Fibroblast of peridontal ligament (primary cell): ENCODE measurements at regions not wholly inside any gene's neighbourhood (a gene's known extent, or its start where the extent isn't known, plus 50 kb on each side); places are given as distances from the start of the nearest gene placed in this dataset.
"Not testable (repeated sequence)": the region's sequence is repeated elsewhere in the genome, so short reads cannot be mapped to it uniquely, and the experiment has no call there.

Experiments
- DNase-seq: peaks from one replicate; pipeline ENCODE4 v3.0.0-alpha.2; 2010; ENCODE audit errors: extremely low read depth

DNA sequence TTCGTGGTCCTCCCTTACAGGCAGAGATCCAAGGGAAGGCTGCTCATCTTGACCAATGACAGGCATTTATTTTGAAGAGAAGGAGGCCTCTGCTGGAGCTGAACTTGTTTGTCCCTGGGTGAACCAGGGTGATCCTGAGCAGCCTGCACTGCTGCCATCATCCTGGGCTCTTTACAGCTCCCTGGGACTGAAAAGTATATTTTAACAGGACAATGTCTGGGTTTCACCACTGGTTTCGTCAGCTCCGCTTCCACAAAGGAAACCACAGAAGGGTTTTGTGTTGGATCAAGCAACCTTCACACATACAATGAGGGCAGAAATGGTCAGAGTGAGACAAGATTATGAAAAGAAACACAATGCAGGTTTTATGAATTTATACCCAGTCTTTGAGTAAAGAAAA is 400.7 kb upstream of the TPM1 start:
- DNase-seq = no peak

- DNase-seq = no peak
Observed at GRCh38 chr15:62643572-62643971, 399.0 kb upstream of the TPM1 start.

DNA sequence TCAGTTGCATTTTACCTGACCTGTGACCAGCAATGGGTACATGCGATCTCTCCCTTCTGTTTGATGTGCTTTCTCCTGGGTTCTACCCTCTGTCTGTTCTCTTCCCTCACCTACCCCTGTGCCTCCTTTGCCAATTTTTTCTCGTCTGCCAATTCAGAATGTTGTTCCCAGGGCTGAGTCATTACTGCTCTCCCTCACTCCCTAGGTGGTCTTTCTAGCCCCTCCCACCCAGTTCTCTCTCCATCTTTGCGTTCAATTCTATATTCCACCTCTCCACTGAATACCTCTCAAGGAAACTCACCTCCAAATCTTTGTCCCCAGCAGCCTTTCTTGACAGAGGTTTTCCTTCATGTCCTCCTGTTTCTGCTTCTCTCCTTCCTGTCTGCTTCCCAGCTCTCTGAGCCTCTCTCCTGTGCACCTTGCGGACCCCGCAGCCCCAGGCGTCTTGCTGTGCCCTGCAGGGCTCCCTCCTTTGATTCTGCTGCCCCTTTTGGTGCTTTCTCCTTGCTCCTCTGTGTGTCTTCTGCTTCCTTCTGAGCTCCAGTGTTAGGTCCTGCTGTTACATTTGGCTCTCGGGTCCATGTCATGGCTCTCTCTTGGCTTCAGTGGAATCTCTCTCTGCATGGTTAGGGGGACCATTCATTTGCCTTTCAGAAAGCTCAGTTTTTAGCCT is 398.2 kb upstream of the TPM1 start:
- DNase-seq = no peak

DNA sequence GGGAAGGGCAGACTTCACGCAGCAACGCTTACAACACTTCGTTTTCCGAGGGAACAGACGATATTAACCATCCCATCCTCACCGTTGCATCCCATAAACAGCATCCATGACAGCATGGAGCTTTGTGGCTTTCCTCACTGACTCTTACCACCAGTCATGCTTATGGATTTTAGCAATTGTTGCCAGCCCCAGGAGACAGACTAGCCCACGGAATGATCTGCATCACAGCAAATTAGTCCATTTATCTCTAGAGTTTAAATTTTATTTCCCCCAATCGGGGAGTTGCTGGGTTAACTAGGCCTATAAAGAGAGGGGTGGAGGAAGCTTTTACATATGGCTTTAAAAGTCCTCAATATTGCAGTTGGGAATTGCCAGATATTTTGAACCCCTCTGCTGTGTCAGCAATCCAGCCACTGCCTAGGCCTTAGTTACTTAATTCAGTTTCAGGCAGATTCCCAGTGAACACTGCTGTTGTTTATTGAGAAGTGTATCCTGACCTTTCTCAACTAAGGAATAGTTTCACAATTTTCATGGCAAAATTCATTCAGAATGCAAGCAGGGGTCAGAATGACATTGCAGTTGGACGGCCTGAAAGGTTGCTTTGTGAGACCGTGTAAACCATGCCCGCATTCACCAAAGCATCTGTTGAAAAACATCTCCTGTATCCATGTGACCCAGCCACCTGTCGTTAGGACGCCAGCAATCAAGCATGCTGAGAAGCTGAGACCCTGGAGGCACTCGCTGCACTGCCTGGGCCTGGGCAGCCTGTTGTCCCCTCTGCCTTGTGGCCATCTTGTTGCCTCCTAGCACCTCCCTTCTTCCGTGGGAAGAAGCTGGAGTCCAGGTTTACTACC is 397.4 kb upstream of the TPM1 start:
- peak; percentile 45 for DNase-seq

GRCh38 chr15:62647202-62647842 is 395.2 kb upstream of the TPM1 start:
- peak; percentile 63 for DNase-seq

DNA sequence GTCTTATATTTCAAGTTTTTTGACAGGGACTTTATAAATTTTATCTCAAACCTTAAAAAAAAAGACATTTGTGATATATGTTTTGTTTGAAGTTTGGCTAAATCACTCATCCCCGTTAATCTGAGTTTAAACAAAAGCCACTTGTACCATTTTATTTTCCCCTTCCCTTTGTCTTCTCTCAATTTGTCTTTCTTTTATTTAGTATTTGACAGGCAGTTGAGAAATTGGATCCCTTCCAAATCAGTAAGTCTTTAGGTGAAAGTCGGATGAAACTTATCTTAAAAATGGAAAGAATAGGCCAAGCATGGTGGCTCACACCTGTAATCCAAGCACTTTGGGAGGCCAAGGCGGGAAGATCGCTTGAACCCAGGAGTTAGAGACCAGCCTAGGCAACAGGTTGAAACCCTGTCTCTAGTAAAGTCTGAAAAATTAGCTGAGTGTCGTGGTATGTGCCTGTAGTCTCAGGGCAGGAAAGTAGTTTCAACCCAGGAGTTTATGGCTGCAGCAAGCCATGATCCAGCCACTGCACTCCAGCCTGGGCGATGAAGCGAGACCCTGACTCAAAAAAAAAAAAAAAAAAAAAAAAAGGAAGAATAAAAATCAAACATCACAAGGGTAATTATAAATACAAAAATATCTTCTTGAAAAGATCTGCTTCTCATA is 394.6 kb upstream of the TPM1 start:
- no peak for DNase-seq

- no peak for DNase-seq
Observed at GRCh38 chr15:62648954-62649353, 393.6 kb upstream of the TPM1 start.

GRCh38 chr15:62649793-62650420 is 392.6 kb upstream of the TPM1 start:
- DNase-seq = peak; percentile 45

GRCh38 chr15:62653122-62653521 is 389.4 kb upstream of the TPM1 start:
- no peak for DNase-seq

- DNase-seq = no peak
Observed at GRCh38 chr15:62656071-62656470, 386.5 kb upstream of the TPM1 start.

DNA sequence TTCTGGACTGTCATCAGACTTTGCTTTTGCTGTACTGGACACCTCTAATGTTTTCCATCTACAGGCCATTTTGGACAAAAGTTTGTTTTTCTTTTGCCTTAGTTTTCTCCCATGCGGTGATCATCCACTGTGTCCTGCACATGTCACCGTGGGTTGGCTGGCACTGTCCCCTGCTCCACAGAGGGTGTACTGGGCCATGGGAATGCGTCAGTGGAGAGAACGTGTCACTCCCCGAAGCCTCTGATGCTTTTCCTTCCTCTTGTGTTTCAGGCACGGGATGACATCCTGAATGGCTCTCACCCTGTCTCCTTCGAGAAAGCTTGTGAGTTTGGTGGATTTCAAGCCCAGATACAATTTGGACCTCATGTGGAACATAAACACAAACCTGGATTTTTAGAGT is 385.0 kb upstream of the TPM1 start:
- not testable (repeated sequence) for DNase-seq

DNA sequence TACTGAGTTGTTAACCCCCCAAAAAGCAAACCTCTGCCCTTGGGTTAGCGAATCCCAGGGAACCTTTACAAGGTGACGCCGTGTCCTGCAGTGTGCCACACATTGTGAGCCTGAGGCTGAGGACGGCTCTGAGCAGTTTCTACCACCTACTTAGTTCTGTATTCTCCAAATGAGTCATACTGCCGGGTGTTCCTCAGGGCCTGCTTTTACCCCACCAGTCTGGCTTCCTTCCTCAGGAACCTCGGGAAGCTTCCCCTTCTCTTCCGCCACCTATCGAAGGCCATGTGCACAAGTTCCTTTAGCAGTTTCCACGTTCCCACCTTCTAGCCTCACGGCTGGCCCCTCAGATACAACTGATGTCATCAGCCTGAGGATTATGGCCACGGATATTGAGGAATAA is 384.0 kb upstream of the TPM1 start:
- no peak for DNase-seq

DNA sequence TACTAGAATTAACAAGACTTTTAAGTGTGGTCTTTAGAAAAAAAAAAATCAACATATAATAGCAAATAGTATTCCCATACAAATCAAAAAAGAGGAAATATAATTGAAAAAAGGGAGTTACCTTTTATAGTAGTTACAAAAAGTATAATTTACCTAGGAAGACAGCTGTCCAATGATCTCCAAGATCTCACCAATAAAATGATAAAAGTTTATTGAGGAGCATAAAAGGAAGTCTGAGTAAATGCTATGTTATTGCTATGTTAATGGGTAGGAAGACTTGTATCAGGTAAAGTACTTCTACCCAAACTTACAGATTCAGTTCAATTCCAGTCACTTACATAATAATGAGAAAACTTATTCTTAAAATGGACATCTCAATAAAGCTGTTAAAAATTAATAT is 379.0 kb upstream of the TPM1 start:
- no peak for DNase-seq

- peak; percentile 53 for DNase-seq
Observed at GRCh38 chr15:62665449-62665848, 377.1 kb upstream of the TPM1 start.

GRCh38 chr15:62666046-62666445 is 376.5 kb upstream of the TPM1 start:
- DNase-seq = no peak

DNA sequence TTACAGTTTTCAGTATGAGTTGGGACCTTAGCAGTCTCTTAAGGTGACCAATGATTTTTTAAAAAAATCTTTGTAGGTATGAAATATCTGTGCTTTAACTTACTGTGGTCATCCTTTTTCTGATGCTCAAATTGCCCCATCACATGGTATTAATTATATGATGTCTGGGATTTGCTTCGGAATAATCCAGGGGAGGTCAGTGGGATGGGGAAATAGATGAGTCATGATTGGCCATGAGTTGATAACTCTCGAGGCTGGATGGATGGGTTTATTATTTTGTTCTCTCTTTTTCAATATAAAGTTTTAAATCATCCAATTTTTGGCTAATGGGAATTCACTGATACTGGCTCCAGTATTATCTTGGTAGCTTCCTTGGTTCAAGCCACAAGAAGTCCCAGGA is 370.3 kb upstream of the TPM1 start:
- DNase-seq = peak; percentile 88

- no peak for DNase-seq
Observed at GRCh38 chr15:62676891-62677290, 365.7 kb upstream of the TPM1 start.

- DNase-seq = no peak
Observed at GRCh38 chr15:62681939-62682896, 360.3 kb upstream of the TPM1 start.

- not testable (repeated sequence) for DNase-seq
Observed at GRCh38 chr15:62683192-62683591, 359.4 kb upstream of the TPM1 start.

DNA sequence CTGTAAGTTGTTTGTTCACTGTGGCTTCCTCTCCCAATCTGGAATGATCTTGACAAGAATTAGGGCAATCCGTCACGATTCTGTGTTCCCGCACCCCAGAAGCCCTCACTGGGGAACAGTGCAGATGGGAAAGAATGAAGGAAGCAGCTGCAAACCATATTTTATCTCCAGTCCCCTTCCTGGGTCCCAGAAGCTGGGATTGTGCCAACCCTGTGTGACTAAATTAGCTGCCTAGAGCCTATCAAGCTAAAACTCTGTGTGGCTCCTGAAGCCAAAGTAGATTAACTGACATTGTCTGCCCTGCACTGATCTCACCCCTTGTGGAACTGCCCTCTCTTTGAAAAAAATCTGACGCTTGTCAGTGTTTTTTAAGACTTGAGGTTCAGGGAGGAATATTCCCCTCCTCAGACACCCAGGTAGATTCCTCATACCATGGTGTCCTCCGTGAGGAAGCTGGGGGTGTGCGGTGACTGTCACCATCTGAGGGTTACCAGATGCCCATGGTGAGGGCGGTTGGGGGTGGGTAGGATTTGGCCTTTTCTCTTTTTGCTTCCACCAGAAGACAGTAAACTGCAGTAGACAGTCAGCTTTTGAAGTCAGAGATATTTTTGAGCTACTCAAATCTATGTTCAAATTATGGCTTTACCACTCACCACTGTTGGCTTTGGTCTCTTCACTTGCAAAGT is 358.3 kb upstream of the TPM1 start:
- no peak for DNase-seq
